Spleen (tissue), 7 donors: ENCODE measurements at regions not wholly inside any gene's neighbourhood (a gene's known extent, or its start where the extent isn't known, plus 50 kb on each side); places are given as distances from the start of the nearest gene placed in this dataset.

Experiments used
- CTCF ChIP-seq, 11 experiments: fragments of 200-600 bp in 7 of 11; fragments of 450-650 bp in 4 of 11; sonication (generic) in 4 of 11; IDR thresholded peaks in 8 of 11; conservative IDR thresholded peaks in 3 of 11; 1 replicate in 7 of 11; 2 replicates in 4 of 11; pipeline versions ENCODE4 v1.4.0 to v1.8.0; 2016 to 2021; ENCODE audit warnings: antibody characterized with exemption in 11 of 11, inconsistent platforms in 4 of 11, mild to moderate bottlenecking in 1 of 11
- POLR2A ChIP-seq, 3 donors: fragments of 450-650 bp; IDR thresholded peaks; one replicate each; pipeline ENCODE4 v1.5.1; 2017; ENCODE audit warnings: antibody characterized with exemption in 3 of 3, mild to moderate bottlenecking in 1 of 3
- donor health status: DM: no; HTN: no; CAD: no; lungs with moderate emphysema.
- donor health status: DM: no; HTN: no; CAD: no.
- donor health status: DM: no; HTN: no; CAD: no.

GRCh38 chr15:37773111-37773860 lies 161.2 kb upstream of the TMCO5A start:
- no peak for TF ChIP-seq CTCF (IDR thresholded peaks at IDR 0.05 in 8 of 11, conservative IDR thresholded peaks at IDR 0.05 in 3 of 11)
- TF ChIP-seq POLR2A (IDR thresholded peaks at IDR 0.05): no peak
